ENCODE measurements at regions not wholly inside any gene's neighbourhood (a gene's known extent, or its start where the extent isn't known, plus 50 kb on each side); places are given as distances from the start of the nearest gene placed in this dataset.

GRCh38 chr22:49361164-49361563, 466.5 kb downstream of the BRD1 start:
- no peak for TF ChIP-seq CTCF (IDR thresholded peaks at IDR 0.05; ENCODE audit: extremely low read depth, missing control alignments)
- no peak for DNase-seq (ENCODE audit: low spot score)

- DNase-seq (ENCODE audit: low spot score), result no peak
- TF ChIP-seq CTCF (IDR thresholded peaks at IDR 0.05; ENCODE audit: extremely low read depth, missing control alignments), result no peak
Measured at GRCh38 chr22:49360746-49361145, 466.9 kb downstream of the BRD1 start.

GRCh38 chr22:49359076-49359475, 468.6 kb downstream of the BRD1 start:
- no peak for TF ChIP-seq CTCF (IDR thresholded peaks at IDR 0.05; ENCODE audit: extremely low read depth, missing control alignments)

GRCh38 chr22:49357661-49358440, 469.8 kb downstream of the BRD1 start:
- no peak for TF ChIP-seq CTCF (IDR thresholded peaks at IDR 0.05; ENCODE audit: extremely low read depth, missing control alignments)
- no peak for DNase-seq (ENCODE audit: low spot score)

More at GRCh38 chr22:49359076-49359475, 468.6 kb downstream of the BRD1 start:
- no peak for DNase-seq (ENCODE audit: low spot score)

DNA sequence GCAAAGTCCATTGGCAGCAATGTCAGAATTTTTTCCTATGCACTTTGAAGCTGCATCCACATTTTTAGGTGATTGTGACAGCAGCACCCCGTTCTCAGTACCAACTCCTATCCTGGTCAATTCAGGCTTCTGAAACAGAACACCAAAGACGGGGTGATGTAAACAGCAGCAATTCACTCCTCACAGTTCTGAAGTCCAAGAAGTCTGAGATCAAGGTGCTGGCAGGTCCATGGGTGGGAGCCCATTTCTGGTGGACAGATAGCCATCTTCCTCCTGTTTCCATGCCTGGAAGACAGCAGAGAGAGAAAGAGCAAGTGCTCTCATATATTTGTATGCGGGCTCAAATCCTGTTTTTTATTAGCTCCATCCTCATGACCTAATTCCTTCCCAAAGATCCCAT, 471.2 kb downstream of the BRD1 start:
- DNase-seq (ENCODE audit: low spot score), result no peak
- TF ChIP-seq CTCF (IDR thresholded peaks at IDR 0.05; ENCODE audit: extremely low read depth, missing control alignments), result no peak

DNA sequence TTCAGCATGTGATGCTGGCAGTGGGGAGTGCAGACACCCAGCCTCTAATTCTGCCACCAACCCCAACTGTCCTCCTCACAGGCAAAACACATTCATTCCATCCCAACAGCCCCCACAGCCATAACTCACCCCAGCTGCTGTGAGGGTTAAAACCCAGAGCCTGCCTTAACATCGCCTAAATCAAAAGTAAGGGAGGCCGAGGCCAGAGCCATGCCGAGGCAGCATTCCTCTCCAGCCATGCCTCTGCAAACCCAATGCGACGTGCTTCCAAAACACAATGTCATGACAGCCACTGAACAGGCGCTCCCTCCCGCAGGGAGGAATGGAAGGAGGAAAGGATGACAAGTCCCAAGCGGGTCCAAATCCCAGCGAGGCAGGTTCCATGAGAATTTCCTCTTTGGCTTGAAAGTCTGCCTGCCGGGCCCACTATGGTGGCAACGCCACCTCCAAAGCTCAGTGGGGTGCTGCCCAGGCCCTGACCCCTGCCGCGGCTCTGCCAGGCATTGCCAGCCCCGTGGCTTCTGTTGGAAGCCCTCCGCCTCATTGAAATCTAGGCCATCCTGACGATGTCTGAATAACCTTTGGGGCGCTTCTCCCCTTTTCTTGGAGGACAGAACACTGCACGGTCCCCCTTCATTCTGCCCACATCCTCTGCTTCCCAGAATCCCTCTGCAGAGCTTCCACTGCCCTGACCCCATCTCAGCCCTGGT, 472.3 kb downstream of the BRD1 start:
- TF ChIP-seq CTCF (IDR thresholded peaks at IDR 0.05; ENCODE audit: extremely low read depth, missing control alignments), result no peak
- no peak for DNase-seq (ENCODE audit: low spot score)

GRCh38 chr22:49354516-49355210, 473.0 kb downstream of the BRD1 start:
- no peak for TF ChIP-seq CTCF (IDR thresholded peaks at IDR 0.05; ENCODE audit: extremely low read depth, missing control alignments)
- no peak for DNase-seq (ENCODE audit: low spot score)

All from GM20000 (cell line).